ENCODE measurements at regions not wholly inside any gene's neighbourhood (a gene's known extent, or its start where the extent isn't known, plus 50 kb on each side); places are given as distances from the start of the nearest gene placed in this dataset.

GRCh38 chr6:139703780-139704179 lies 329.3 kb upstream of the CITED2 start:
- peaks cover 17% of the 10 kb centered on the region for H3F3A ChIP-seq (ENCODE audit: insufficient read depth, low read depth)
- DNase-seq: no peak
- H3K9me2 ChIP-seq (ENCODE audit: insufficient read depth): no peaks in the 10 kb centered on the region; the same call in 1 of the 2 replicates
- H3K27me3 ChIP-seq (ENCODE audit: insufficient read depth, low read depth): no peaks in the 10 kb centered on the region
- H3K4me3 ChIP-seq: no peak overlapping the region
- H3K27ac ChIP-seq: no peak overlapping the region
- H3K4me1 ChIP-seq (replicated peaks; ENCODE audit: insufficient read depth): peaks cover 14% of the 10 kb centered on the region
- intact Hi-C loops (cut with micrococcal nuclease; ENCODE audit: unreplicated experiment): no loop called here
- H4K20me1 ChIP-seq (ENCODE audit: insufficient read depth): no peaks in the 10 kb centered on the region
- ChIA-PET POLR2A (ENCODE audit: unreplicated experiment) (no interaction called here), CTCF (no interaction called here)
- no peaks in the 10 kb centered on the region for H3K79me2 ChIP-seq (ENCODE audit: low read depth)
- no peak overlapping the region for H3K4me2 ChIP-seq
- no peak overlapping the region for H2AFZ ChIP-seq
- H3K9me3 ChIP-seq (ENCODE audit: insufficient read depth, low read depth): peaks cover 3% of the 10 kb centered on the region; the same call in 1 of the 2 replicates
- no TSS peak for BruUV-seq (replicated peaks)
- no peak for TF ChIP-seq CTCF (conservative IDR thresholded peaks at IDR 0.05)
- no peak for TF ChIP-seq EZH2 (IDR thresholded peaks at IDR 0.05; ENCODE audit: low read depth)
- H3K36me3 ChIP-seq (ENCODE audit: low read depth): no peaks in the 10 kb centered on the region

- TF ChIP-seq EZH2 (IDR thresholded peaks at IDR 0.05; ENCODE audit: low read depth): no peak
- no peak for TF ChIP-seq CTCF (conservative IDR thresholded peaks at IDR 0.05)
- intact Hi-C loops (cut with micrococcal nuclease; ENCODE audit: unreplicated experiment): no loop called here
- Histone ChIP-seq H3K4me3 (no peak overlapping the region), H3F3A (ENCODE audit: insufficient read depth, low read depth) (peaks cover 6% of the 10 kb centered on the region; the same call in 1 of the 2 replicates), H2AFZ (no peak overlapping the region), H3K9me2 (ENCODE audit: insufficient read depth) (no peaks in the 10 kb centered on the region; the same call in 1 of the 2 replicates), H3K79me2 (ENCODE audit: low read depth) (no peaks in the 10 kb centered on the region), H4K20me1 (ENCODE audit: insufficient read depth) (no peaks in the 10 kb centered on the region), H3K27me3 (ENCODE audit: insufficient read depth, low read depth) (no peaks in the 10 kb centered on the region), H3K36me3 (ENCODE audit: low read depth) (no peaks in the 10 kb centered on the region), H3K9me3 (ENCODE audit: insufficient read depth, low read depth) (peaks cover under 1% of the 10 kb centered on the region; the same call in 1 of the 2 replicates), H3K4me1 (replicated peaks; ENCODE audit: insufficient read depth) (peaks cover 4% of the 10 kb centered on the region), H3K4me2 (no peak overlapping the region), H3K27ac (no peak overlapping the region)
- DNase-seq: no peak
- ChIA-PET CTCF (no interaction called here), POLR2A (ENCODE audit: unreplicated experiment) (no interaction called here)
- no TSS peak for BruUV-seq (replicated peaks)
These were observed 328.3 kb upstream of the CITED2 start for GRCh38 chr6:139702706-139703105.

- H3K4me3 ChIP-seq: no peak overlapping the region
- H2AFZ ChIP-seq: no peak overlapping the region
- no peaks in the 10 kb centered on the region for H3F3A ChIP-seq (ENCODE audit: insufficient read depth, low read depth)
- H3K27me3 ChIP-seq (ENCODE audit: insufficient read depth, low read depth): no peaks in the 10 kb centered on the region
- H3K9me3 ChIP-seq (ENCODE audit: insufficient read depth, low read depth): no peaks in the 10 kb centered on the region; the same call in 1 of the 2 replicates
- H3K4me1 ChIP-seq (replicated peaks; ENCODE audit: insufficient read depth): no peaks in the 10 kb centered on the region
- DNase-seq: no peak
- no peaks in the 10 kb centered on the region for H3K79me2 ChIP-seq (ENCODE audit: low read depth)
- H4K20me1 ChIP-seq (ENCODE audit: insufficient read depth): no peaks in the 10 kb centered on the region
- ChIA-PET CTCF (no interaction called here), POLR2A (ENCODE audit: unreplicated experiment) (no interaction called here)
- intact Hi-C loops (cut with micrococcal nuclease; ENCODE audit: unreplicated experiment): no loop called here
- no peak overlapping the region for H3K27ac ChIP-seq
- H3K9me2 ChIP-seq (ENCODE audit: insufficient read depth): no peaks in the 10 kb centered on the region; the same call in 1 of the 2 replicates
- no peaks in the 10 kb centered on the region for H3K36me3 ChIP-seq (ENCODE audit: low read depth)
- H3K4me2 ChIP-seq: no peak overlapping the region
- BruUV-seq (replicated peaks): no TSS peak
- TF ChIP-seq EZH2 (IDR thresholded peaks at IDR 0.05; ENCODE audit: low read depth) (no peak), CTCF (conservative IDR thresholded peaks at IDR 0.05) (no peak)
These were observed 327.2 kb upstream of the CITED2 start for GRCh38 chr6:139701695-139702094.

All from PC-9 (cell line).